ENCODE measurements at regions not wholly inside any gene's neighbourhood (a gene's known extent, or its start where the extent isn't known, plus 50 kb on each side); places are given as distances from the start of the nearest gene placed in this dataset.

GRCh38 chr10:112871021-112871420 lies 79.0 kb upstream of the TCF7L2 start:
- DNase-seq (ENCODE audit: low read depth) = no peak

GRCh38 chr10:112872728-112873127 lies 77.3 kb upstream of the TCF7L2 start:
- DNase-seq (ENCODE audit: low read depth) = no peak

- DNase-seq (ENCODE audit: low read depth) = no peak
Observed at GRCh38 chr10:112873541-112873940, 76.5 kb upstream of the TCF7L2 start.

GRCh38 chr10:112874982-112875381 lies 75.1 kb upstream of the TCF7L2 start:
- no peak for DNase-seq (ENCODE audit: low read depth)

GRCh38 chr10:112875476-112876267 lies 74.4 kb upstream of the TCF7L2 start:
- peak; percentile 65 for DNase-seq (ENCODE audit: low read depth)

GRCh38 chr10:112880633-112881530 lies 69.2 kb upstream of the TCF7L2 start:
- DNase-seq (ENCODE audit: low read depth) = no peak

GRCh38 chr10:112883360-112884178 lies 66.5 kb upstream of the TCF7L2 start:
- DNase-seq (ENCODE audit: low read depth) = no peak

- no peak for DNase-seq (ENCODE audit: low read depth)
Observed at GRCh38 chr10:112884179-112884504, 65.9 kb upstream of the TCF7L2 start.

GRCh38 chr10:112886463-112886862 lies 63.6 kb upstream of the TCF7L2 start:
- no peak for DNase-seq (ENCODE audit: low read depth)

- no peak for DNase-seq (ENCODE audit: low read depth)
Observed at GRCh38 chr10:112887968-112888367, 62.1 kb upstream of the TCF7L2 start.

GRCh38 chr10:112895292-112895691 lies 54.8 kb upstream of the TCF7L2 start:
- DNase-seq (ENCODE audit: low read depth) = no peak

GRCh38 chr10:112896273-112896672 lies 53.8 kb upstream of the TCF7L2 start:
- peak; percentile 8 for DNase-seq (ENCODE audit: low read depth)

GRCh38 chr10:112896722-112897121 lies 53.3 kb upstream of the TCF7L2 start:
- peak; percentile 49 for DNase-seq (ENCODE audit: low read depth)

GRCh38 chr10:112898540-112899390 lies 51.3 kb upstream of the TCF7L2 start:
- peak; percentile 29 for DNase-seq (ENCODE audit: low read depth)

GRCh38 chr10:112899391-112900065 lies 50.5 kb upstream of the TCF7L2 start:
- no peak for DNase-seq (ENCODE audit: low read depth)
